CD8-positive, alpha-beta memory T cell (primary cell): ENCODE measurements at regions not wholly inside any gene's neighbourhood (a gene's known extent, or its start where the extent isn't known, plus 50 kb on each side); places are given as distances from the start of the nearest gene placed in this dataset.

Experiments used
- CTCF ChIA-PET: fragments of 350-600 bp; sonication (Branson Sonifier 250); formaldehyde crosslinking; loops from one replicate; lab custom pipeline; 2021; ENCODE audit warnings: antibody characterized with exemption; lab: Charles Lee
- POLR2A ChIA-PET: fragments of 350-600 bp; sonication (Branson Sonifier 250); formaldehyde crosslinking; loops from one replicate; lab custom pipeline; 2021; ENCODE audit warnings: antibody characterized with exemption; lab: Charles Lee
- DNase-seq, 5 donors: peaks; one replicate each; pipeline versions ENCODE4 v3.0.0 to v3.0.0-alpha.2; 2020 to 2022; ENCODE audit warnings: mixed read lengths in 1 of 5
- H3K27ac ChIP-seq: one replicate; pipeline ENCODE4 v1.7.0; 2013; ENCODE audit warnings: low read depth, mild to moderate bottlenecking, low read length, moderate library complexity
- H3K27me3 ChIP-seq: 2 replicates; pipeline ENCODE4 v1.7.0; 2013; ENCODE audit warnings: low read length, mild to moderate bottlenecking; ENCODE audit not compliant: insufficient read depth, poor library complexity, severe bottlenecking
- H3K36me3 ChIP-seq: 2 replicates; pipeline ENCODE4 v1.7.0; 2013; ENCODE audit warnings: mild to moderate bottlenecking, low read length, moderate library complexity; ENCODE audit not compliant: insufficient read depth
- H3K4me1 ChIP-seq: 2 replicates; pipeline ENCODE4 v1.7.0; 2013; ENCODE audit warnings: mild to moderate bottlenecking, low read length, moderate library complexity; ENCODE audit not compliant: insufficient read depth
- H3K4me3 ChIP-seq: 2 replicates; pipeline ENCODE4 v1.7.0; 2013; ENCODE audit warnings: mild to moderate bottlenecking, low read length
- H3K9me3 ChIP-seq: 2 replicates; pipeline ENCODE4 v1.7.0; 2013; ENCODE audit warnings: mild to moderate bottlenecking, low read length
- H3K27ac Mint-ChIP-seq, 8 donors: one replicate each; pipeline ENCODE4 v1.8.0; 2020 to 2021; ENCODE audit warnings: mixed read lengths in 8 of 8, mild to moderate bottlenecking in 6 of 8, inconsistent platforms in 3 of 8, moderate library complexity in 3 of 8
- H3K27me3 Mint-ChIP-seq, 2 donors: one replicate each; pipeline ENCODE4 v1.8.0; 2020 to 2021; ENCODE audit warnings: mixed read lengths in 2 of 2, mild to moderate bottlenecking in 1 of 2, moderate library complexity in 1 of 2
- H3K36me3 Mint-ChIP-seq, 3 donors: one replicate each; pipeline ENCODE4 v1.8.0; 2020 to 2021; ENCODE audit warnings: mixed read lengths in 3 of 3, inconsistent platforms in 1 of 3, mild to moderate bottlenecking in 1 of 3
- H3K4me1 Mint-ChIP-seq, 3 donors: one replicate each; pipeline ENCODE4 v1.8.0; 2020 to 2021; ENCODE audit warnings: mixed read lengths in 3 of 3, inconsistent platforms in 1 of 3, mild to moderate bottlenecking in 1 of 3
- H3K4me3 Mint-ChIP-seq, 7 donors: one replicate each; pipeline ENCODE4 v1.8.0; 2020 to 2021; ENCODE audit warnings: mixed read lengths in 7 of 7, mild to moderate bottlenecking in 6 of 7, moderate library complexity in 4 of 7, inconsistent platforms in 2 of 7
- H3K9me3 Mint-ChIP-seq, 5 donors: one replicate each; pipeline ENCODE4 v1.8.0; 2020 to 2022; ENCODE audit warnings: mixed read lengths in 5 of 5, mild to moderate bottlenecking in 3 of 5, moderate library complexity in 2 of 5, inconsistent platforms in 1 of 5

- H3K4me1 Mint-ChIP-seq = peaks cover 7 to 11% (median 8%) of the 10 kb centered on the region in 3 donors
- no peak overlapping the region for H3K27ac Mint-ChIP-seq
- H3K27me3 Mint-ChIP-seq = peaks cover 0 to under 1% of the 10 kb centered on the region in 2 donors
- no peak overlapping the region for H3K27ac ChIP-seq
- no peaks in the 10 kb centered on the region for H3K27me3 ChIP-seq
- DNase-seq = no peak
- H3K36me3 ChIP-seq = no peaks in the 10 kb centered on the region
- POLR2A ChIA-PET = no interaction called here
- CTCF ChIA-PET = no interaction called here
- H3K4me3 ChIP-seq = no peak overlapping the region
- H3K4me1 ChIP-seq = no peaks in the 10 kb centered on the region
- no peak overlapping the region for H3K4me3 Mint-ChIP-seq
- peaks cover 0 to 3% (median 0%) of the 10 kb centered on the region in 5 donors for H3K9me3 Mint-ChIP-seq
- H3K36me3 Mint-ChIP-seq = no peaks in the 10 kb centered on the region
- H3K9me3 ChIP-seq = no peaks in the 10 kb centered on the region
These were observed 455.4 kb upstream of the FAR2 start for GRCh38 chr12:28693565-28694219.

GRCh38 chr12:28698553-28698952 is 450.5 kb upstream of the FAR2 start:
- Histone ChIP-seq H3K4me1 (no peaks in the 10 kb centered on the region), H3K4me3 (no peak overlapping the region), H3K27ac (no peak overlapping the region), H3K27me3 (no peaks in the 10 kb centered on the region), H3K36me3 (no peaks in the 10 kb centered on the region), H3K9me3 (no peaks in the 10 kb centered on the region)
- peak overlapping the region in 2 of 7 donors; percentile 34 to 45 for H3K4me3 Mint-ChIP-seq
- no peak for DNase-seq
- POLR2A ChIA-PET = no interaction called here
- CTCF ChIA-PET = no interaction called here
- peaks cover 9 to 13% (median 9%) of the 10 kb centered on the region in 3 donors for H3K4me1 Mint-ChIP-seq
- H3K27ac Mint-ChIP-seq = no peak overlapping the region
- H3K36me3 Mint-ChIP-seq = no peaks in the 10 kb centered on the region
- H3K27me3 Mint-ChIP-seq = no peaks in the 10 kb centered on the region
- peaks cover 0 to 5% (median 0%) of the 10 kb centered on the region in 5 donors for H3K9me3 Mint-ChIP-seq

- H3K9me3 Mint-ChIP-seq = peaks cover 0 to 8% (median 0%) of the 10 kb centered on the region in 5 donors
- peak overlapping the region in 1 of 7 donors; percentile 45 for H3K4me3 Mint-ChIP-seq
- no peaks in the 10 kb centered on the region for H3K27me3 ChIP-seq
- DNase-seq = no peak
- H3K9me3 ChIP-seq = no peaks in the 10 kb centered on the region
- no peak overlapping the region for H3K27ac Mint-ChIP-seq
- POLR2A ChIA-PET = no interaction called here
- no peak overlapping the region for H3K27ac ChIP-seq
- H3K36me3 ChIP-seq = no peaks in the 10 kb centered on the region
- H3K27me3 Mint-ChIP-seq = no peaks in the 10 kb centered on the region
- H3K4me1 ChIP-seq = no peaks in the 10 kb centered on the region
- no peaks in the 10 kb centered on the region for H3K36me3 Mint-ChIP-seq
- CTCF ChIA-PET = no interaction called here
- H3K4me3 ChIP-seq = no peak overlapping the region
- peaks cover 9 to 13% (median 9%) of the 10 kb centered on the region in 3 donors for H3K4me1 Mint-ChIP-seq
These were observed 450.0 kb upstream of the FAR2 start for GRCh38 chr12:28699029-28699428.

- Mint-ChIP-seq H3K9me3 (peaks cover 0 to 11% (median 4%) of the 10 kb centered on the region in 5 donors), H3K36me3 (no peaks in the 10 kb centered on the region), H3K27me3 (no peaks in the 10 kb centered on the region), H3K4me3 (no peak overlapping the region), H3K4me1 (peaks cover 9 to 13% (median 9%) of the 10 kb centered on the region in 3 donors), H3K27ac (no peak overlapping the region)
- Histone ChIP-seq H3K36me3 (no peaks in the 10 kb centered on the region), H3K27me3 (no peaks in the 10 kb centered on the region), H3K4me1 (no peaks in the 10 kb centered on the region), H3K4me3 (no peak overlapping the region), H3K9me3 (no peaks in the 10 kb centered on the region), H3K27ac (no peak overlapping the region)
- POLR2A ChIA-PET = no interaction called here
- DNase-seq = no peak
- CTCF ChIA-PET = no interaction called here
These were observed 448.9 kb upstream of the FAR2 start for GRCh38 chr12:28700161-28700560.

GRCh38 chr12:28704477-28705169 is 444.5 kb upstream of the FAR2 start:
- H3K27ac ChIP-seq = no peak overlapping the region
- CTCF ChIA-PET = no interaction called here
- POLR2A ChIA-PET = no interaction called here
- Mint-ChIP-seq H3K4me1 (no peaks in the 10 kb centered on the region), H3K27me3 (no peaks in the 10 kb centered on the region), H3K27ac (no peak overlapping the region), H3K9me3 (peaks cover 0 to 13% (median 4%) of the 10 kb centered on the region in 5 donors), H3K4me3 (no peak overlapping the region), H3K36me3 (no peaks in the 10 kb centered on the region)
- DNase-seq = no peak
- H3K9me3 ChIP-seq = no peaks in the 10 kb centered on the region
- no peaks in the 10 kb centered on the region for H3K36me3 ChIP-seq
- no peak overlapping the region for H3K4me3 ChIP-seq
- no peaks in the 10 kb centered on the region for H3K4me1 ChIP-seq
- H3K27me3 ChIP-seq = no peaks in the 10 kb centered on the region

GRCh38 chr12:28708918-28709371 is 440.1 kb upstream of the FAR2 start:
- H3K4me3 Mint-ChIP-seq = no peak overlapping the region
- ChIA-PET CTCF (no interaction called here), POLR2A (no interaction called here)
- H3K9me3 Mint-ChIP-seq = peaks cover 0 to 5% (median 3%) of the 10 kb centered on the region in 5 donors
- H3K27ac Mint-ChIP-seq = peak overlapping the region in 1 of 8 donors; percentile 7
- no peaks in the 10 kb centered on the region for H3K27me3 ChIP-seq
- no peaks in the 10 kb centered on the region for H3K36me3 Mint-ChIP-seq
- DNase-seq = no peak
- H3K27ac ChIP-seq = no peak overlapping the region
- no peaks in the 10 kb centered on the region for H3K4me1 Mint-ChIP-seq
- no peaks in the 10 kb centered on the region for H3K27me3 Mint-ChIP-seq
- no peak overlapping the region for H3K4me3 ChIP-seq
- no peaks in the 10 kb centered on the region for H3K4me1 ChIP-seq
- H3K9me3 ChIP-seq = no peaks in the 10 kb centered on the region
- H3K36me3 ChIP-seq = no peaks in the 10 kb centered on the region

- H3K27ac ChIP-seq = no peak overlapping the region
- no peaks in the 10 kb centered on the region for H3K27me3 ChIP-seq
- H3K4me1 Mint-ChIP-seq = no peaks in the 10 kb centered on the region
- no peaks in the 10 kb centered on the region for H3K27me3 Mint-ChIP-seq
- POLR2A ChIA-PET = no interaction called here
- H3K4me3 Mint-ChIP-seq = no peak overlapping the region
- H3K9me3 Mint-ChIP-seq = peaks cover 0 to 10% (median 0%) of the 10 kb centered on the region in 5 donors
- H3K4me3 ChIP-seq = no peak overlapping the region
- no peaks in the 10 kb centered on the region for H3K9me3 ChIP-seq
- H3K4me1 ChIP-seq = no peaks in the 10 kb centered on the region
- no peaks in the 10 kb centered on the region for H3K36me3 ChIP-seq
- H3K27ac Mint-ChIP-seq = no peak overlapping the region
- no peaks in the 10 kb centered on the region for H3K36me3 Mint-ChIP-seq
- CTCF ChIA-PET = no interaction called here
- DNase-seq = no peak
These were observed 438.9 kb upstream of the FAR2 start for GRCh38 chr12:28709986-28710685.

- no peaks in the 10 kb centered on the region for H3K27me3 Mint-ChIP-seq
- no peak for DNase-seq
- Histone ChIP-seq H3K4me3 (no peak overlapping the region), H3K27ac (no peak overlapping the region), H3K9me3 (no peaks in the 10 kb centered on the region), H3K4me1 (no peaks in the 10 kb centered on the region), H3K27me3 (no peaks in the 10 kb centered on the region), H3K36me3 (no peaks in the 10 kb centered on the region)
- H3K27ac Mint-ChIP-seq = no peak overlapping the region
- no peaks in the 10 kb centered on the region for H3K4me1 Mint-ChIP-seq
- H3K36me3 Mint-ChIP-seq = no peaks in the 10 kb centered on the region
- POLR2A ChIA-PET = no interaction called here
- H3K9me3 Mint-ChIP-seq = peaks cover 0 to 6% (median 0%) of the 10 kb centered on the region in 5 donors
- CTCF ChIA-PET = no interaction called here
- H3K4me3 Mint-ChIP-seq = no peak overlapping the region
These were observed 438.2 kb upstream of the FAR2 start for GRCh38 chr12:28710882-28711281.
